ENCODE measurements at regions not wholly inside any gene's neighbourhood (a gene's known extent, or its start where the extent isn't known, plus 50 kb on each side); places are given as distances from the start of the nearest gene placed in this dataset.

DNA sequence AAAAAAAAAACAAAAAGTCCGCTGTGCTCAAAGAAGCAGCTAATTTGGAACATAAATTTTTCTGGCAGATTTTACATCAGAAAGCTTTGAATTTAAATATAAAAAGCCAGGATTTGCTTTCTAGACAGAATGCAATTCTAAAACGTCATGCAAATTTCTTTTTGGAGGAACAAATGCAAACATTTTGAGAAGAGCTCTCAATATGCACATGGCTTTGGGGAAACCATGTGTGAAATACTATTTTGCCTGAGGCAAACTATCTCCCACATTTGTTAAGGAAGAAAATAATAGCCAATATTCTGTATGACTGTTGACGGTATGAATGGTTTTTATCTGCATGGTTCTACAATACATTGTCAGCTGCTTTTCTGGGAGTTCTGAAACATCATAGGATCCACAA lies 320.0 kb upstream of the PSMD7 start:
- Histone ChIP-seq H2AFZ (replicated peaks; ENCODE audit: low read length, poor library complexity) (no peak overlapping the region), H2AK9ac (replicated peaks; ENCODE audit: low read depth, low read length, poor library complexity) (no peak overlapping the region), H3K23ac (ENCODE audit: low read depth, low read length) (no peak overlapping the region), H4K8ac (ENCODE audit: low read depth in 2 of 2, low read length in 2 of 2) (no peak overlapping the region), H4K20me1 (ENCODE audit: insufficient read depth, low read length) (no peaks in the 10 kb centered on the region), H3K27me3 (ENCODE audit: control insufficient read depth, insufficient read depth, low read length) (no peaks in the 10 kb centered on the region), H3K4ac (ENCODE audit: low read depth, low read length) (no peak overlapping the region), H3K36me3 (ENCODE audit: control insufficient read depth, insufficient read depth, low read length) (no peaks in the 10 kb centered on the region), H2BK15ac (ENCODE audit: low read depth, low read length) (no peak overlapping the region), H3K4me1 (ENCODE audit: control insufficient read depth, insufficient read depth, low read length) (no peaks in the 10 kb centered on the region), H3K4me3 (ENCODE audit: insufficient read depth, low read depth, low read length) (no peak overlapping the region), H3K56ac (ENCODE audit: extremely low read depth, insufficient read depth, low read length) (no peak overlapping the region), H3K18ac (ENCODE audit: low read depth, low read length) (no peak overlapping the region), H3K9me3 (ENCODE audit: control insufficient read depth, insufficient read depth, low read length) (no peaks in the 10 kb centered on the region), H4K5ac (ENCODE audit: low read depth, low read length) (no peak overlapping the region), H3K9me1 (ENCODE audit: insufficient read depth, low read length) (no peaks in the 10 kb centered on the region), H4K91ac (ENCODE audit: insufficient read depth, low read depth, low read length) (no peak overlapping the region), H3K9ac (ENCODE audit: low read depth, low read length) (no peak overlapping the region), H3K79me1 (ENCODE audit: low read depth in 1 of 2, low read length in 2 of 2) (no peaks in the 10 kb centered on the region), H3K14ac (replicated peaks; ENCODE audit: low read depth, low read length) (no peak overlapping the region), H2BK20ac (ENCODE audit: low read depth, low read length) (no peak overlapping the region), H3K27ac (ENCODE audit: insufficient read depth, low read length) (no peak overlapping the region), H3K4me2 (ENCODE audit: low read depth, low read length) (no peak overlapping the region), H2BK120ac (ENCODE audit: low read depth, low read length) (no peak overlapping the region), H2BK5ac (ENCODE audit: low read depth, low read length, poor library complexity, severe bottlenecking) (no peak overlapping the region), H2AK5ac (ENCODE audit: low read depth, low read length) (no peak overlapping the region)
- in situ Hi-C loops (cut with MboI; ENCODE audit: low sequenced_read_pairs) (no loop called here), intact Hi-C loops (cut with micrococcal nuclease) (no loop called here), dilution Hi-C loops (cut with HindIII; ENCODE audit: low sequenced_read_pairs, unreplicated experiment) (no loop called here)
- CTCF ChIA-PET, result no interaction called here
- no peak for DNase-seq
- TF ChIP-seq MAFK (IDR thresholded peaks at IDR 0.05; ENCODE audit: low read depth, low read length), result no peak
- TF ChIP-seq RCOR1 (IDR thresholded peaks at IDR 0.05; ENCODE audit: insufficient replicate concordance, low read length), result no peak
- no peak for TF ChIP-seq FOS (IDR thresholded peaks at IDR 0.05; ENCODE audit: low read depth, low read length)
- TF ChIP-seq MAZ (IDR thresholded peaks at IDR 0.05; ENCODE audit: borderline replicate concordance, low read depth, low read length), result no peak
- no peak for TF ChIP-seq CHD1 (IDR thresholded peaks at IDR 0.05; ENCODE audit: low read depth, low read length)
- no peak for TF ChIP-seq RAD21 (IDR thresholded peaks at IDR 0.05; ENCODE audit: low read length)
- TF ChIP-seq POLR2A (IDR thresholded peaks at IDR 0.05; ENCODE audit: low read depth, low read length), result no peak
- TF ChIP-seq CTCF (conservative IDR thresholded peaks at IDR 0.05; ENCODE audit: low read depth, low read length), result no peak
- TF ChIP-seq BHLHE40 (IDR thresholded peaks at IDR 0.05; ENCODE audit: low read depth, low read length), result no peak
- no peak for TF ChIP-seq MXI1 (IDR thresholded peaks at IDR 0.05; ENCODE audit: borderline replicate concordance, low read depth, low read length)
- TF ChIP-seq RFX5 (IDR thresholded peaks at IDR 0.05; ENCODE audit: low read depth, low read length), result no peak
- TF ChIP-seq NFE2L2 (IDR thresholded peaks at IDR 0.05; ENCODE audit: low read depth, low read length), result no peak
- TF ChIP-seq, protein P1, sequence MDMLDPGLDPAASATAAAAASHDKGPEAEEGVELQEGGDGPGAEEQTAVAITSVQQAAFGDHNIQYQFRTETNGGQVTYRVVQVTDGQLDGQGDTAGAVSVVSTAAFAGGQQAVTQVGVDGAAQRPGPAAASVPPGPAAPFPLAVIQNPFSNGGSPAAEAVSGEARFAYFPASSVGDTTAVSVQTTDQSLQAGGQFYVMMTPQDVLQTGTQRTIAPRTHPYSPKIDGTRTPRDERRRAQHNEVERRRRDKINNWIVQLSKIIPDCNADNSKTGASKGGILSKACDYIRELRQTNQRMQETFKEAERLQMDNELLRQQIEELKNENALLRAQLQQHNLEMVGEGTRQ (IDR thresholded peaks at IDR 0.05; ENCODE audit: low read depth, low read length), result no peak
- TF ChIP-seq, protein P2, sequence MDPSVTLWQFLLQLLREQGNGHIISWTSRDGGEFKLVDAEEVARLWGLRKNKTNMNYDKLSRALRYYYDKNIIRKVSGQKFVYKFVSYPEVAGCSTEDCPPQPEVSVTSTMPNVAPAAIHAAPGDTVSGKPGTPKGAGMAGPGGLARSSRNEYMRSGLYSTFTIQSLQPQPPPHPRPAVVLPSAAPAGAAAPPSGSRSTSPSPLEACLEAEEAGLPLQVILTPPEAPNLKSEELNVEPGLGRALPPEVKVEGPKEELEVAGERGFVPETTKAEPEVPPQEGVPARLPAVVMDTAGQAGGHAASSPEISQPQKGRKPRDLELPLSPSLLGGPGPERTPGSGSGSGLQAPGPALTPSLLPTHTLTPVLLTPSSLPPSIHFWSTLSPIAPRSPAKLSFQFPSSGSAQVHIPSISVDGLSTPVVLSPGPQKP (IDR thresholded peaks at IDR 0.05; ENCODE audit: borderline replicate concordance, low read depth, low read length), result no peak
- no peak for TF ChIP-seq CEBPB (IDR thresholded peaks at IDR 0.05; ENCODE audit: low read depth, low read length)
- BruUV-seq (replicated peaks), result no TSS peak
- WGBS, 2 experiments (ENCODE audit: extremely low coverage in 2 of 2, insufficient read length in 1 of 2), result no CpG with 5 or more reads among the region's 3 CpGs
- ATAC-seq (ENCODE audit: low read depth), result no peak
- POLR2A ChIA-PET (ENCODE audit: unreplicated experiment), result no interaction called here
